Activated CD4-positive, alpha-beta T cell treated with anti-CD3 and anti-CD28 coated beads for 1 hour (primary cell): ENCODE measurements at regions not wholly inside any gene's neighbourhood (a gene's known extent, or its start where the extent isn't known, plus 50 kb on each side); places are given as distances from the start of the nearest gene placed in this dataset.

Experiments
- DNase-seq: peaks from one replicate; pipeline ENCODE4 v3.0.0-alpha.2; 2020

DNA sequence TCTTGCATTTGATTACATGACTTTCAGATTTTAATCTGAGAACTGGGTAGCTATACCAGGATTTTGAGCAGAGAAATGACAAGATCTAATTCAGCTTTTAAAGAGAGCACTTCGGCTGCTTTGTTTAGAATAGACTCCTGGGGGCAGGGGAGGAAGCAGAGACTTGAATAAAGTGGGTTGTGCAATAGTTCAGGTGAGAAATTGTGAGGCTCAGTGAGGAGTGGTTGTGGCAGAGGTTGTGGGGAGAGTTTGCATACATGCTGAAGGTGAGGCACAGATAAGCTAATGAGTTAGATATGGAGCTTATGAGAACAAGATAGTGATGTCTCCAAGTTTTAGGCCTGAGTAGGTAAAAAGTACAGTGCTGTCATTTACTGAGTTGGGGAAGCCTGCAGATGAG is 281.4 kb downstream of the FLRT2 start:
- DNase-seq: no peak

DNA sequence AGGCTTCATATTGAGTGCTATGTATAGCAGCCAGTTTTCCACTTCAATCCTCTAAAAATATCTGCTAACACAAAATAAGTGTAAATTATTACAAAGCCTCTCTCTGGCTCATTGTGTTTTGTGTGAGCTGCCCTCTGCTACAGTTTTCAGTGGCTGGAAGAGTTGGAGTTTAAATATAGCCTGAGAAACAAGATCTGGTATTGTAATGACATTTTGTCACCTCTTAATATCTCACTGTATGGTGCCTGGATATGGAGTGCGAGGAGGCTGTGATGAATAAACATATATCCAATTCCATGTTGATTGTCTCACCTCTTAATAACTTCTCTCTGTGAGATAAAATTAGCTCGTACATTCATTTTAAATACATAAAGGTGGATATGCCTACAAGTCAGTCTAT is 269.7 kb downstream of the FLRT2 start:
- DNase-seq: no peak

GRCh38 chr14:85798856-85799255 is 268.9 kb downstream of the FLRT2 start:
- no peak for DNase-seq

DNA sequence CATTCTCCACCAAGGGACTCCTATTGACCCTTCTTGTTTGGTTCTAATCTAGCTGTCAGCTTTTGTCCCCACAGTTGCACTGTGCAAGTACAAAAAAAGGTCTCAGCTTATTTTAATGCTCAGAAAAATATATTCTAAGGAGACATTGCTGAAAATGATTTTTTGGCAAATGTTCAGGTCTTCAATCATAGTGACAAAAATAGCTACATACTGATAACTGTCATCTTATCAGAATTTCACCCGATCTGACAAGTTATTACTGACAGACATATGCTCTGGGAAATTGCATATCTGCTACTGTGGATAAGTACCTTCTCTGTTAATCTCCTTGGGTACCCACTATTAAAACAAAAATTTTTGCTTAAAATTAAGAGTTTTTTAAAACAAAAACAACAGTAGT is 263.6 kb downstream of the FLRT2 start:
- DNase-seq: no peak

- DNase-seq: no peak
Measured at GRCh38 chr14:85789506-85789905, 259.6 kb downstream of the FLRT2 start.

- no peak for DNase-seq
Measured at GRCh38 chr14:85788470-85789233, 258.7 kb downstream of the FLRT2 start.

GRCh38 chr14:85766295-85766694 is 236.4 kb downstream of the FLRT2 start:
- DNase-seq: no peak

GRCh38 chr14:85764822-85765221 is 234.9 kb downstream of the FLRT2 start:
- no peak for DNase-seq

DNA sequence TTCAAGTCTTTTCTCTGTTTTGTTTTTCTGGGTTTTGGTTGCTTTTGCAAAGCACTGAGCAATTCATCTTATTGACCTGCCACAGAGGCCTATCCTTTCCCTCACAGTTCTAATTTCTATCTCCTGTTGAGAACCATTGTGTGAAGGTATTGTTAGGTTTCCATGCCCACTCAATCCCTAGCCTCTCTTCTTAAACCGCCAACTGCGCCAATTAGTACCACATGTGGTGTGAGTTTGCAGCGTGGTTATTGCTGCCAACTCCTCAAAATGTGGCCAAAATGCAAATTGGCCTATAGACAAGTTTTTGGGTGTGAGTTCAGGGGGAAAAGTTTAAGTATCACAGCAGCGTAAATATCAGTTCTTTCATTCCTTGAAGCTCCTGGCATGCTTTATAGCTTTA is 232.6 kb downstream of the FLRT2 start:
- no peak for DNase-seq

DNA sequence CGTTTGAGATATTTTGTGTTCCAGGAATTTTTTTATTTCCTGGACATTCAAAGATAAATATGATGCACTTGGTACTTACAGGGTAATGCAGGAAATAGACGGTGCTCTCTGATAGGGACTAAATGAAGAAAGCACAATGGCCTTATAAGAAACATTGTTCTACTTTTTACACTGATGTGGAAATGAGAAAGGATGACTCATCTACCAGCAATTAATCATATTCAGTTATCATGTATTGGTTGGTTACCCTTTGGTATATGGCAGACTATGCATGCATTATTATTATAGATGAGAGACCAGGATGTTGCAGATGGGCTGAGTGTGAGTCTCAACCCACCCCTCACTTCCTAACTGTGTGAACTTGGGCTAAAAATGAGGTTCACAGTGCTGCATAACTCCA is 222.2 kb downstream of the FLRT2 start:
- no peak for DNase-seq

- no peak for DNase-seq
Measured at GRCh38 chr14:85744573-85744972, 214.6 kb downstream of the FLRT2 start.

DNA sequence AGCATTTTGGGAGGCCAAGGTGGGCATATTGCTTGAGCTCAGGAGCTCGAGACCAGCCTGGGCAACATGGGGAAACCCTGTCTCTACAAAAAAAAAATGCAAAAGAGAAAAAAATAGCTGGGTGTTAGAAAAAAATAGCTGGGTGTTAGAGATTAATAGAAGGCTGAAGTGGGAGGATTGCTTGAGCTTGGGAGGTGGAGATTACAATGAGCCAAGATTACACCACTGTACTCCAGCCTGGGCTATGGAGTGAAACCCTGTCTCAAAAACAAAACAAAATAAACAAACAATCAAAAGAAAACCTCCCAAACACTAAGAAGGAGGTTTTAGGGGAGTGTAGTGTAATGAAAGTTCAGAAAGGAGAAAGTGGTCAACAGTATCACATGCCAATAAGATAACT is 202.1 kb downstream of the FLRT2 start:
- no peak for DNase-seq

DNA sequence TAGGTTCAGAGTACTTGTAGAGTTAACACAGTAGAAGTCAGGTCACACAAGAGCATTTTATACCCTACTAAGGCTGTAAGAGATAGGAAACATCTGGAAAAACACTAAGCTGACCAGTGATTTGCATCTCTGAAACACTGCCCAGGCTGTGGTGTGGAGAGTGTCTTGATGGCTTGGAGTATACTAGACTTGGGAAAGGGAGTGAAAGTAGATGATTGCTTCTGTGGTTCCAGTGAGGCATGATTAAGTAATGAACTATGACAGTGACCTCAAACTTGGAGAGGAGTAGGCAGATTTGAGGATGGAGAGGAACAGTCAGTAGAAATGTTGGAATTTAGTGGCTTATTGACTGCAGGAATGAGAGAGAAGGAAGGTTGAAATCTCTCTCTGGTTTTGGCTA is 201.2 kb downstream of the FLRT2 start:
- no peak for DNase-seq

- no peak for DNase-seq
Measured at GRCh38 chr14:85728476-85729065, 198.6 kb downstream of the FLRT2 start.

DNA sequence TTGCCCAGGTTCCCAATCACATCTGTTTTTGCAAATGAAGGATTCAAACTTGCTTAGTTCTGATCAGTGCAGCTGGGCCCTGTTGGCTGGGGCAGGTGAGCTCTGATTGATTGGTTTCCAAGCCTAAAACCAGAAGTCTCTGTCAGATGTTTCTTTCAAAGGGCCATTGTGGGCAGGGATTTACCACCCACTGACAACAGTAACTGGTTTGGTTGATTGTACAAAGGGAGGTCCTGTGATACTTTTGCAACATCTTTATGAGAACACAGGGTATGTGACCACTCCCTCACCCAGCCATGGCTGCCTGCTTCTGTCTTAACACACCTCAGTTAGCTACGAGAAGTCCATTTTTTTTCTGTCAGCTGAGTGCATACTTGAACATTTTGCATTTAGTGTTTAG is 184.1 kb downstream of the FLRT2 start:
- no peak for DNase-seq

- DNase-seq: no peak
Measured at GRCh38 chr14:85711620-85712019, 181.7 kb downstream of the FLRT2 start.
